ENCODE measurements at regions not wholly inside any gene's neighbourhood (a gene's known extent, or its start where the extent isn't known, plus 50 kb on each side); places are given as distances from the start of the nearest gene placed in this dataset.

DNA sequence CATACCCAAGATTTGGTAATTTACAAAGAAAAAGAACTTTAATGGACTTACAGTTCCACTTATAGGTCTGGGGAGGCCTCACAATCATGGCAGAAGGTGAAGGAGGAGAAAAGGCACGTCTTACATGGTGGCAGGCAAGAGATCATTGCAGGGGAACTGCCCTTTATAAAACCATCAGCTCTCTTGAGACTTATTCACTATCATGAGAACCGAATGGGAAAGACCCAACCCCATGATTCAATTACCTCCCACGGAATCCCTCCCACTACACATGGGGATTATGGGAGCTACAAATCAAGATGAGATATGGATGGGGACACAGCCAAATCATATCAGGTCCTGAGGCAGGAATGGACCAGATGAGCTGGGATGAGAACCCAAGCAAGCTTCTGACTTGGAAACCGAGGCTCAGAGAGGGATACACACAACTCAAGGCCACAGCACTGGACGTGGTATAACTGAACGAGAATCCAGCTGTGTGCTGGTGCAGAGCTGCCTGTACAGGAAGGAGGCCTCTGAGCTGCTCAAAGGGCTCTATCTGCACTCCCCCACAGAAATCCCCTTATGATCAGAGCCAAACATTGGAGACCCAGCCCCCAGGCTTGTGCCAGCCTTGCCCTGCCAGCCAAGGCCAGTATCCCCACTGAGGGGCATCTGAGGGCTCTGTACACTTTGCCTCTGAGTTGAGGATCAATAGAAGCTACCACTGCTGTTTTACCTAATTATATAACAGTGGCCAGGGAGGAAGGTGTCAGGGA is 137.8 kb downstream of the CEBPB start (continued):
- TF ChIP-seq, protein P1, sequence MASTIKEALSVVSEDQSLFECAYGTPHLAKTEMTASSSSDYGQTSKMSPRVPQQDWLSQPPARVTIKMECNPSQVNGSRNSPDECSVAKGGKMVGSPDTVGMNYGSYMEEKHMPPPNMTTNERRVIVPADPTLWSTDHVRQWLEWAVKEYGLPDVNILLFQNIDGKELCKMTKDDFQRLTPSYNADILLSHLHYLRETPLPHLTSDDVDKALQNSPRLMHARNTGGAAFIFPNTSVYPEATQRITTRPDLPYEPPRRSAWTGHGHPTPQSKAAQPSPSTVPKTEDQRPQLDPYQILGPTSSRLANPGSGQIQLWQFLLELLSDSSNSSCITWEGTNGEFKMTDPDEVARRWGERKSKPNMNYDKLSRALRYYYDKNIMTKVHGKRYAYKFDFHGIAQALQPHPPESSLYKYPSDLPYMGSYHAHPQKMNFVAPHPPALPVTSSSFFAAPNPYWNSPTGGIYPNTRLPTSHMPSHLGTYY (CRISPR knock-in tag; IDR thresholded peaks at IDR 0.05) = no peak
- TF ChIP-seq, protein P2, sequence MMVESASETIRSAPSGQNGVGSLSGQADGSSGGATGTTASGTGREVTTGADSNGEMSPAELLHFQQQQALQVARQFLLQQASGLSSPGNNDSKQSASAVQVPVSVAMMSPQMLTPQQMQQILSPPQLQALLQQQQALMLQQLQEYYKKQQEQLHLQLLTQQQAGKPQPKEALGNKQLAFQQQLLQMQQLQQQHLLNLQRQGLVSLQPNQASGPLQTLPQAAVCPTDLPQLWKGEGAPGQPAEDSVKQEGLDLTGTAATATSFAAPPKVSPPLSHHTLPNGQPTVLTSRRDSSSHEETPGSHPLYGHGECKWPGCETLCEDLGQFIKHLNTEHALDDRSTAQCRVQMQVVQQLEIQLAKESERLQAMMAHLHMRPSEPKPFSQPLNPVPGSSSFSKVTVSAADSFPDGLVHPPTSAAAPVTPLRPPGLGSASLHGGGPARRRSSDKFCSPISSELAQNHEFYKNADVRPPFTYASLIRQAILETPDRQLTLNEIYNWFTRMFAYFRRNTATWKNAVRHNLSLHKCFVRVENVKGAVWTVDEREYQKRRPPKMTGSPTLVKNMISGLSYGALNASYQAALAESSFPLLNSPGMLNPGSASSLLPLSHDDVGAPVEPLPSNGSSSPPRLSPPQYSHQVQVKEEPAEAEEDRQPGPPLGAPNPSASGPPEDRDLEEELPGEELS (CRISPR knock-in tag; IDR thresholded peaks at IDR 0.05) = no peak
- TF ChIP-seq MYBL2 (CRISPR knock-in tag; IDR thresholded peaks at IDR 0.05) (no peak), ESRRA (CRISPR knock-in tag; IDR thresholded peaks at IDR 0.05; ENCODE audit: borderline replicate concordance) (no peak), MXD4 (CRISPR knock-in tag; IDR thresholded peaks at IDR 0.05; ENCODE audit: borderline replicate concordance) (no peak), OVOL2 (CRISPR knock-in tag; IDR thresholded peaks at IDR 0.05; ENCODE audit: borderline replicate concordance) (no peak)
- TF ChIP-seq, protein P3, sequence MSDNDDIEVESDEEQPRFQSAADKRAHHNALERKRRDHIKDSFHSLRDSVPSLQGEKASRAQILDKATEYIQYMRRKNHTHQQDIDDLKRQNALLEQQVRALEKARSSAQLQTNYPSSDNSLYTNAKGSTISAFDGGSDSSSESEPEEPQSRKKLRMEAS (CRISPR knock-in tag; IDR thresholded peaks at IDR 0.05) = no peak
- TF ChIP-seq, protein P4, sequence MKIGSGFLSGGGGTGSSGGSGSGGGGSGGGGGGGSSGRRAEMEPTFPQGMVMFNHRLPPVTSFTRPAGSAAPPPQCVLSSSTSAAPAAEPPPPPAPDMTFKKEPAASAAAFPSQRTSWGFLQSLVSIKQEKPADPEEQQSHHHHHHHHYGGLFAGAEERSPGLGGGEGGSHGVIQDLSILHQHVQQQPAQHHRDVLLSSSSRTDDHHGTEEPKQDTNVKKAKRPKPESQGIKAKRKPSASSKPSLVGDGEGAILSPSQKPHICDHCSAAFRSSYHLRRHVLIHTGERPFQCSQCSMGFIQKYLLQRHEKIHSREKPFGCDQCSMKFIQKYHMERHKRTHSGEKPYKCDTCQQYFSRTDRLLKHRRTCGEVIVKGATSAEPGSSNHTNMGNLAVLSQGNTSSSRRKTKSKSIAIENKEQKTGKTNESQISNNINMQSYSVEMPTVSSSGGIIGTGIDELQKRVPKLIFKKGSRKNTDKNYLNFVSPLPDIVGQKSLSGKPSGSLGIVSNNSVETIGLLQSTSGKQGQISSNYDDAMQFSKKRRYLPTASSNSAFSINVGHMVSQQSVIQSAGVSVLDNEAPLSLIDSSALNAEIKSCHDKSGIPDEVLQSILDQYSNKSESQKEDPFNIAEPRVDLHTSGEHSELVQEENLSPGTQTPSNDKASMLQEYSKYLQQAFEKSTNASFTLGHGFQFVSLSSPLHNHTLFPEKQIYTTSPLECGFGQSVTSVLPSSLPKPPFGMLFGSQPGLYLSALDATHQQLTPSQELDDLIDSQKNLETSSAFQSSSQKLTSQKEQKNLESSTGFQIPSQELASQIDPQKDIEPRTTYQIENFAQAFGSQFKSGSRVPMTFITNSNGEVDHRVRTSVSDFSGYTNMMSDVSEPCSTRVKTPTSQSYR (CRISPR knock-in tag; IDR thresholded peaks at IDR 0.05) = no peak

DNA sequence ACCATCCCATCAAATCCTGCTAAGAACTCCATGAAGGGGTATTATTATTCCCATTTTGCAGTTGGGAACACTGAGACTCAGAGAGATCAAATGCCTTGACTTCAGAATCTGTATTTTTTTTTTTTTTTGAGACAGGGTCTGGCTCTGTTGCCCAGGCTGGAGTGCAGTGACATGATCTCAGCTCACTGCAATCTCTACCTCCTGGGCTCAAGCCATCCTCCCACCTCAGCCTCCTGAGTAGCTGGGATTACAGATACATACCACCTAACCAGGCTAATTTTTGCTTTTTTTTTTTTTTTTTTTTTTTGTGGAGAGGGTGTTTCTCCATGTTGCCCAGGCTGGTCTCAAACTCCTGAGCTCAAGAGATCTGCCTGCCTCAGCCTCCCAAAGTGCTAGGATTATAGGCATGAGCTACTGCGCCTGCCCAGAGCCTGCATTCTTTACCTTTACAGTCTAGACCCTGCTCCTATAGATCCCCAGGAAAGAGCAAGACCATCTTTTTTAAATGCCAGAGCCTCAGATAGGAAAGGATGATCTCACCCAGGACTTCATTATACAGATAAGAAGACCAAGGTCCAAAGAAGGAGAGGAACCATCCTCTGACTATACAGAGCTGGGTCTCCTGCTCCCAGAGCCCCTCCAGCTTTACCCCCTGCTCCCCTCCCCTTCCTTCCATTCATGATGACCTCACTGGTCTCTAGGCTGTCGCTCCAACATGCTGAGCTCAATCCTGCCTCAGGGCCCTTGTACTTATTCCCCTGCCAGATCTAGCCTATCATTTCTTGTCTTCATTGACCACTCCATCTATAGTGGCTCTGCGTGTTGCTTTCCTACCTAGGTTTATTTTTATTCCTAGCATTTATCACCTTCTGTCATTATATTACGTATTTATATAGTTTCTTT is 138.6 kb downstream of the CEBPB start:
- POLR2A ChIA-PET = interaction anchor here (0.6 to 0.7 kb wide), 2 partner anchors 54 to 176 kb away, joined by 3 to 16 read pairs; no protein-coding TSS in a partner anchor
- peaks cover 9% of the 10 kb centered on the region for H3K4me1 Mint-ChIP-seq
- CTCF ChIA-PET = interaction anchor here (0.6 to 1.3 kb wide), 4 partner anchors 9 to 150 kb away, joined by 3 read pairs; no protein-coding TSS in a partner anchor
- no peak for ATAC-seq
- no peak overlapping the region for H3K4me3 Mint-ChIP-seq
- peaks cover 12% of the 10 kb centered on the region for H3K9me3 Mint-ChIP-seq
- peaks cover 3% of the 10 kb centered on the region; the same call in 1 of the 2 replicates for H3K36me3 Mint-ChIP-seq
- DNase-seq (ENCODE audit: low spot score) = no peak
- TF ChIP-seq JUN (CRISPR knock-in tag; IDR thresholded peaks at IDR 0.05) (no peak), ZNF671 (CRISPR knock-in tag; IDR thresholded peaks at IDR 0.05) (no peak), GRHL2 (CRISPR knock-in tag; IDR thresholded peaks at IDR 0.05; ENCODE audit: insufficient replicate concordance, severe bottlenecking) (no peak), KAT7 (CRISPR knock-in tag; IDR thresholded peaks at IDR 0.05; ENCODE audit: borderline replicate concordance) (no peak)
- TF ChIP-seq, protein P5, sequence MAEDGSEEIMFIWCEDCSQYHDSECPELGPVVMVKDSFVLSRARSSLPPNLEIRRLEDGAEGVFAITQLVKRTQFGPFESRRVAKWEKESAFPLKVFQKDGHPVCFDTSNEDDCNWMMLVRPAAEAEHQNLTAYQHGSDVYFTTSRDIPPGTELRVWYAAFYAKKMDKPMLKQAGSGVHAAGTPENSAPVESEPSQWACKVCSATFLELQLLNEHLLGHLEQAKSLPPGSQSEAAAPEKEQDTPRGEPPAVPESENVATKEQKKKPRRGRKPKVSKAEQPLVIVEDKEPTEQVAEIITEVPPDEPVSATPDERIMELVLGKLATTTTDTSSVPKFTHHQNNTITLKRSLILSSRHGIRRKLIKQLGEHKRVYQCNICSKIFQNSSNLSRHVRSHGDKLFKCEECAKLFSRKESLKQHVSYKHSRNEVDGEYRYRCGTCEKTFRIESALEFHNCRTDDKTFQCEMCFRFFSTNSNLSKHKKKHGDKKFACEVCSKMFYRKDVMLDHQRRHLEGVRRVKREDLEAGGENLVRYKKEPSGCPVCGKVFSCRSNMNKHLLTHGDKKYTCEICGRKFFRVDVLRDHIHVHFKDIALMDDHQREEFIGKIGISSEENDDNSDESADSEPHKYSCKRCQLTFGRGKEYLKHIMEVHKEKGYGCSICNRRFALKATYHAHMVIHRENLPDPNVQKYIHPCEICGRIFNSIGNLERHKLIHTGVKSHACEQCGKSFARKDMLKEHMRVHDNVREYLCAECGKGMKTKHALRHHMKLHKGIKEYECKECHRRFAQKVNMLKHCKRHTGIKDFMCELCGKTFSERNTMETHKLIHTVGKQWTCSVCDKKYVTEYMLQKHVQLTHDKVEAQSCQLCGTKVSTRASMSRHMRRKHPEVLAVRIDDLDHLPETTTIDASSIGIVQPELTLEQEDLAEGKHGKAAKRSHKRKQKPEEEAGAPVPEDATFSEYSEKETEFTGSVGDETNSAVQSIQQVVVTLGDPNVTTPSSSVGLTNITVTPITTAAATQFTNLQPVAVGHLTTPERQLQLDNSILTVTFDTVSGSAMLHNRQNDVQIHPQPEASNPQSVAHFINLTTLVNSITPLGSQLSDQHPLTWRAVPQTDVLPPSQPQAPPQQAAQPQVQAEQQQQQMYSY (CRISPR knock-in tag; IDR thresholded peaks at IDR 0.05) = no peak
- TF ChIP-seq, protein P6, sequence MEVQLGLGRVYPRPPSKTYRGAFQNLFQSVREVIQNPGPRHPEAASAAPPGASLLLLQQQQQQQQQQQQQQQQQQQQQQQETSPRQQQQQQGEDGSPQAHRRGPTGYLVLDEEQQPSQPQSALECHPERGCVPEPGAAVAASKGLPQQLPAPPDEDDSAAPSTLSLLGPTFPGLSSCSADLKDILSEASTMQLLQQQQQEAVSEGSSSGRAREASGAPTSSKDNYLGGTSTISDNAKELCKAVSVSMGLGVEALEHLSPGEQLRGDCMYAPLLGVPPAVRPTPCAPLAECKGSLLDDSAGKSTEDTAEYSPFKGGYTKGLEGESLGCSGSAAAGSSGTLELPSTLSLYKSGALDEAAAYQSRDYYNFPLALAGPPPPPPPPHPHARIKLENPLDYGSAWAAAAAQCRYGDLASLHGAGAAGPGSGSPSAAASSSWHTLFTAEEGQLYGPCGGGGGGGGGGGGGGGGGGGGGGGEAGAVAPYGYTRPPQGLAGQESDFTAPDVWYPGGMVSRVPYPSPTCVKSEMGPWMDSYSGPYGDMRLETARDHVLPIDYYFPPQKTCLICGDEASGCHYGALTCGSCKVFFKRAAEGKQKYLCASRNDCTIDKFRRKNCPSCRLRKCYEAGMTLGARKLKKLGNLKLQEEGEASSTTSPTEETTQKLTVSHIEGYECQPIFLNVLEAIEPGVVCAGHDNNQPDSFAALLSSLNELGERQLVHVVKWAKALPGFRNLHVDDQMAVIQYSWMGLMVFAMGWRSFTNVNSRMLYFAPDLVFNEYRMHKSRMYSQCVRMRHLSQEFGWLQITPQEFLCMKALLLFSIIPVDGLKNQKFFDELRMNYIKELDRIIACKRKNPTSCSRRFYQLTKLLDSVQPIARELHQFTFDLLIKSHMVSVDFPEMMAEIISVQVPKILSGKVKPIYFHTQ (CRISPR knock-in tag; IDR thresholded peaks at IDR 0.05) = no peak
- no peaks in the 10 kb centered on the region for H3K27me3 Mint-ChIP-seq (ENCODE audit: low read depth)
- no peak overlapping the region for H3K27ac Mint-ChIP-seq

All from WTC11 (cell line).